GM12878 (cell line): ENCODE measurements at regions not wholly inside any gene's neighbourhood (a gene's known extent, or its start where the extent isn't known, plus 50 kb on each side); places are given as distances from the start of the nearest gene placed in this dataset.

Source experiments
- FOXK2 ChIP-seq: fragments of 450-650 bp; IDR thresholded peaks from 2 replicates; pipeline ENCODE4 v1.6.1; 2017; ENCODE audit warnings: mild to moderate bottlenecking, moderate library complexity
- RCOR1 ChIP-seq: conservative IDR thresholded peaks from 2 replicates; pipeline ENCODE4 v1.6.1; 2012; ENCODE audit warnings: low read depth, low read length, improper control_type of control experiment
- RFX5 ChIP-seq: IDR thresholded peaks from 2 replicates; pipeline ENCODE4 v1.6.1; 2011; ENCODE audit warnings: low read depth, low read length, improper control_type of control experiment
- SREBF2 ChIP-seq: IDR thresholded peaks from 2 replicates; pipeline ENCODE4 v1.6.1; 2012; ENCODE audit warnings: mild to moderate bottlenecking, low read length
- TBL1XR1 ChIP-seq: IDR thresholded peaks from 2 replicates; pipeline ENCODE4 v1.6.1; 2012; ENCODE audit warnings: low read depth, low read length, improper control_type of control experiment
- YY1 ChIP-seq: IDR thresholded peaks from 2 replicates; pipeline ENCODE4 v1.6.1; 2011; ENCODE audit warnings: low read depth, mild to moderate bottlenecking, low read length
- TF ChIP-seq, protein P1 (sequence below), 3 experiments: IDR thresholded peaks in 2 of 3; conservative IDR thresholded peaks in 1 of 3; 2 replicates each; pipeline ENCODE4 v1.5.1; 2011; ENCODE audit warnings: low read depth in 3 of 3, low read length in 3 of 3, mild to moderate bottlenecking in 3 of 3, control low read depth in 2 of 3, moderate library complexity in 2 of 3, inconsistent platforms in 1 of 3, mixed read lengths in 1 of 3; ENCODE audit not compliant: control insufficient read depth in 2 of 3, insufficient read depth in 1 of 3; ENCODE audit errors: extremely low read depth in 1 of 3
- TF ChIP-seq, protein P2 (sequence below): fragments of 450-650 bp; IDR thresholded peaks from 2 replicates; pipeline ENCODE4 v1.6.1; 2016; ENCODE audit warnings: mild to moderate bottlenecking, moderate library complexity, borderline replicate concordance

DNA sequence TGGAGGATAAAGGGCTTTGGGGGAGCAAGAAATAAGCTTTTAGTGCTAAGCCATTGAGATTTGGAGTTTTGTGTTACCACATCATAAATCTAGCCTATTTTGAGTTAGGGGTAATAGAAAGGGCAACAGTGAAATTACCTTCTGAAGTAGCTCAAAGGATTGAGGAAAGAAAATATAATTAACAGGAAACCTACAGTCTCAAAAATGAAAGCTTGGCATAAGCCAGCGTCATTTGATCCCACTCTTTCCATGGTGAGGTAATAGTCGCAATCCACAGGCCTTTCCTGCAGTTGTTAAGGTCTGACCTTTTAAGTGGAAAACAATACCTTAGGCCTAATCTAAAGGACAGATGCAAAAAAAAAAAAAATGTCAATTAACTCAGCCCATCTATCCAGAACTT lies 182.7 kb downstream of the UXS1 start:
- TF ChIP-seq, protein P1, sequence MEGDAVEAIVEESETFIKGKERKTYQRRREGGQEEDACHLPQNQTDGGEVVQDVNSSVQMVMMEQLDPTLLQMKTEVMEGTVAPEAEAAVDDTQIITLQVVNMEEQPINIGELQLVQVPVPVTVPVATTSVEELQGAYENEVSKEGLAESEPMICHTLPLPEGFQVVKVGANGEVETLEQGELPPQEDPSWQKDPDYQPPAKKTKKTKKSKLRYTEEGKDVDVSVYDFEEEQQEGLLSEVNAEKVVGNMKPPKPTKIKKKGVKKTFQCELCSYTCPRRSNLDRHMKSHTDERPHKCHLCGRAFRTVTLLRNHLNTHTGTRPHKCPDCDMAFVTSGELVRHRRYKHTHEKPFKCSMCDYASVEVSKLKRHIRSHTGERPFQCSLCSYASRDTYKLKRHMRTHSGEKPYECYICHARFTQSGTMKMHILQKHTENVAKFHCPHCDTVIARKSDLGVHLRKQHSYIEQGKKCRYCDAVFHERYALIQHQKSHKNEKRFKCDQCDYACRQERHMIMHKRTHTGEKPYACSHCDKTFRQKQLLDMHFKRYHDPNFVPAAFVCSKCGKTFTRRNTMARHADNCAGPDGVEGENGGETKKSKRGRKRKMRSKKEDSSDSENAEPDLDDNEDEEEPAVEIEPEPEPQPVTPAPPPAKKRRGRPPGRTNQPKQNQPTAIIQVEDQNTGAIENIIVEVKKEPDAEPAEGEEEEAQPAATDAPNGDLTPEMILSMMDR (IDR thresholded peaks at IDR 0.05 in 2 of 3, conservative IDR thresholded peaks at IDR 0.05 in 1 of 3; ENCODE audit: control insufficient read depth in 2 of 3, extremely low read depth in 1 of 3, insufficient read depth in 1 of 3, low read depth in 3 of 3, low read length in 3 of 3), result no peak
- TF ChIP-seq YY1, result no peak
- TF ChIP-seq, protein P2, sequence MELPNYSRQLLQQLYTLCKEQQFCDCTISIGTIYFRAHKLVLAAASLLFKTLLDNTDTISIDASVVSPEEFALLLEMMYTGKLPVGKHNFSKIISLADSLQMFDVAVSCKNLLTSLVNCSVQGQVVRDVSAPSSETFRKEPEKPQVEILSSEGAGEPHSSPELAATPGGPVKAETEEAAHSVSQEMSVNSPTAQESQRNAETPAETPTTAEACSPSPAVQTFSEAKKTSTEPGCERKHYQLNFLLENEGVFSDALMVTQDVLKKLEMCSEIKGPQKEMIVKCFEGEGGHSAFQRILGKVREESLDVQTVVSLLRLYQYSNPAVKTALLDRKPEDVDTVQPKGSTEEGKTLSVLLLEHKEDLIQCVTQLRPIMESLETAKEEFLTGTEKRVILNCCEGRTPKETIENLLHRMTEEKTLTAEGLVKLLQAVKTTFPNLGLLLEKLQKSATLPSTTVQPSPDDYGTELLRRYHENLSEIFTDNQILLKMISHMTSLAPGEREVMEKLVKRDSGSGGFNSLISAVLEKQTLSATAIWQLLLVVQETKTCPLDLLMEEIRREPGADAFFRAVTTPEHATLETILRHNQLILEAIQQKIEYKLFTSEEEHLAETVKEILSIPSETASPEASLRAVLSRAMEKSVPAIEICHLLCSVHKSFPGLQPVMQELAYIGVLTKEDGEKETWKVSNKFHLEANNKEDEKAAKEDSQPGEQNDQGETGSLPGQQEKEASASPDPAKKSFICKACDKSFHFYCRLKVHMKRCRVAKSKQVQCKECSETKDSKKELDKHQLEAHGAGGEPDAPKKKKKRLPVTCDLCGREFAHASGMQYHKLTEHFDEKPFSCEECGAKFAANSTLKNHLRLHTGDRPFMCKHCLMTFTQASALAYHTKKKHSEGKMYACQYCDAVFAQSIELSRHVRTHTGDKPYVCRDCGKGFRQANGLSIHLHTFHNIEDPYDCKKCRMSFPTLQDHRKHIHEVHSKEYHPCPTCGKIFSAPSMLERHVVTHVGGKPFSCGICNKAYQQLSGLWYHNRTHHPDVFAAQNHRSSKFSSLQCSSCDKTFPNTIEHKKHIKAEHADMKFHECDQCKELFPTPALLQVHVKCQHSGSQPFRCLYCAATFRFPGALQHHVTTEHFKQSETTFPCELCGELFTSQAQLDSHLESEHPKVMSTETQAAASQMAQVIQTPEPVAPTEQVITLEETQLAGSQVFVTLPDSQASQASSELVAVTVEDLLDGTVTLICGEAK, result no peak
- TF ChIP-seq RFX5, result no peak
- no peak for TF ChIP-seq TBL1XR1
- no peak for TF ChIP-seq RCOR1
- no peak for TF ChIP-seq FOXK2
- TF ChIP-seq SREBF2, result no peak
